ENCODE measurements at regions not wholly inside any gene's neighbourhood (a gene's known extent, or its start where the extent isn't known, plus 50 kb on each side); places are given as distances from the start of the nearest gene placed in this dataset.
"Not testable (repeated sequence)": the region's sequence is repeated elsewhere in the genome, so short reads cannot be mapped to it uniquely, and the experiment has no call there.

- not testable (repeated sequence) for DNase-seq (ENCODE audit: low read depth in 2 of 2)
Observed at GRCh38 chr2:87198422-87198821, 176.8 kb upstream of the PLGLB1 start.

GRCh38 chr2:87199228-87199627 lies 177.6 kb upstream of the PLGLB1 start:
- not testable (repeated sequence) for DNase-seq (ENCODE audit: low read depth in 2 of 2)

- DNase-seq (ENCODE audit: low read depth in 2 of 2) = not testable (repeated sequence)
Observed at GRCh38 chr2:87204569-87205147, 183.0 kb upstream of the PLGLB1 start.

- DNase-seq (ENCODE audit: low read depth in 2 of 2) = not testable (repeated sequence)
Observed at GRCh38 chr2:87212938-87213337, 191.3 kb upstream of the PLGLB1 start.

- not testable (repeated sequence) for DNase-seq (ENCODE audit: low read depth in 2 of 2)
Observed at GRCh38 chr2:87217005-87217404, 195.4 kb upstream of the PLGLB1 start.

GRCh38 chr2:87217741-87218410 lies 196.2 kb upstream of the PLGLB1 start:
- peak; percentile 72 to 80 for DNase-seq (ENCODE audit: low read depth in 2 of 2)

GRCh38 chr2:87220651-87221050 lies 199.0 kb upstream of the PLGLB1 start:
- DNase-seq (ENCODE audit: low read depth in 2 of 2) = not testable (repeated sequence)

- DNase-seq (ENCODE audit: low read depth in 2 of 2) = not testable (repeated sequence)
Observed at GRCh38 chr2:87222131-87222530, 200.5 kb upstream of the PLGLB1 start.

- DNase-seq (ENCODE audit: low read depth in 2 of 2) = not testable (repeated sequence)
Observed at GRCh38 chr2:87223873-87224272, 202.2 kb upstream of the PLGLB1 start.

- DNase-seq (ENCODE audit: low read depth in 2 of 2) = not testable (repeated sequence)
Observed at GRCh38 chr2:87229091-87229689, 207.5 kb upstream of the PLGLB1 start.

- not testable (repeated sequence) for DNase-seq (ENCODE audit: low read depth in 2 of 2)
Observed at GRCh38 chr2:87229964-87230363, 208.3 kb upstream of the PLGLB1 start.

- not testable (repeated sequence) for DNase-seq (ENCODE audit: low read depth in 2 of 2)
Observed at GRCh38 chr2:87235333-87235981, 213.8 kb upstream of the PLGLB1 start.

GRCh38 chr2:87237570-87238336 lies 216.1 kb upstream of the PLGLB1 start:
- peak; percentile 14 to 32 for DNase-seq (ENCODE audit: low read depth in 2 of 2)

GRCh38 chr2:87239558-87240215 lies 218.0 kb upstream of the PLGLB1 start:
- not testable (repeated sequence) for DNase-seq (ENCODE audit: low read depth in 2 of 2)

GRCh38 chr2:87246066-87246717 lies 224.5 kb upstream of the PLGLB1 start:
- peak in 1 of 2 donors; percentile 19 for DNase-seq (ENCODE audit: low read depth in 2 of 2)

- not testable (repeated sequence) for DNase-seq (ENCODE audit: low read depth in 2 of 2)
Observed at GRCh38 chr2:87252046-87252445, 230.4 kb upstream of the PLGLB1 start.

GRCh38 chr2:87254562-87254961 lies 232.9 kb upstream of the PLGLB1 start:
- DNase-seq (ENCODE audit: low read depth in 2 of 2) = not testable (repeated sequence)

- DNase-seq (ENCODE audit: low read depth in 2 of 2) = not testable (repeated sequence)
Observed at GRCh38 chr2:87255410-87255809, 233.8 kb upstream of the PLGLB1 start.

GRCh38 chr2:87258887-87259286 lies 237.2 kb upstream of the PLGLB1 start:
- DNase-seq (ENCODE audit: low read depth in 2 of 2) = not testable (repeated sequence)

- peak in 1 of 2 donors; percentile 2 for DNase-seq (ENCODE audit: low read depth in 2 of 2)
Observed at GRCh38 chr2:87262184-87262702, 240.6 kb upstream of the PLGLB1 start.
